ENCODE measurements at regions not wholly inside any gene's neighbourhood (a gene's known extent, or its start where the extent isn't known, plus 50 kb on each side); places are given as distances from the start of the nearest gene placed in this dataset.

GRCh38 chr10:131621784-131622624 lies 278.8 kb upstream of the PPP2R2D start:
- no peak overlapping the region for H3K56ac ChIP-seq (ENCODE audit: insufficient read length, low read depth, low read length)
- H2AFZ ChIP-seq (ENCODE audit: low read length), result no peak overlapping the region
- H3K9ac ChIP-seq (ENCODE audit: extremely low read depth, insufficient read length, low read length), result no peak overlapping the region
- H2AK5ac ChIP-seq (ENCODE audit: insufficient read length, low read length), result no peak overlapping the region
- H3K23ac ChIP-seq (ENCODE audit: insufficient read length, low read depth, low read length), result no peak overlapping the region
- no peak overlapping the region for H4K8ac ChIP-seq (replicated peaks; ENCODE audit: insufficient read length, low read depth, low read length)
- no peaks in the 10 kb centered on the region for H3K79me2 ChIP-seq (ENCODE audit: insufficient read depth, low read length)
- no peaks in the 10 kb centered on the region for H3K27me3 ChIP-seq (ENCODE audit: insufficient read depth, low read length)
- no peak for DNase-seq
- no peaks in the 10 kb centered on the region; the same call in 1 of the 2 replicates for H3K4me1 ChIP-seq (ENCODE audit: insufficient read depth, low read length)
- H3K18ac ChIP-seq (ENCODE audit: insufficient read length, low read depth, low read length), result no peak overlapping the region
- no CpG with 5 or more reads among the region's 22 CpGs for WGBS (ENCODE audit: extremely low coverage, insufficient read length, low lambda C conversion rate)
- no peak overlapping the region for H2BK5ac ChIP-seq (ENCODE audit: insufficient read length, low read length)
- no peak overlapping the region for H4K91ac ChIP-seq (ENCODE audit: insufficient read length, low read depth, low read length)
- H2BK12ac ChIP-seq (ENCODE audit: insufficient read length, low read depth, low read length), result no peak overlapping the region
- TF ChIP-seq CTCF (conservative IDR thresholded peaks at IDR 0.05), result no peak
- Mint-ChIP-seq H3K27ac (no peak overlapping the region; a peak in 2 of 7 replicates), H3K27me3 (ENCODE audit: low read depth) (no peaks in the 10 kb centered on the region), H3K9me3 (peaks cover 5 to 8% of the 10 kb centered on the region in 2 experiments; a peak in 4 of 5 replicates), H3K4me3 (no peak overlapping the region), H3K36me3 (ENCODE audit: insufficient read depth in 1 of 3, low read depth in 3 of 3) (peaks cover 0 to 4% (median 2%) of the 10 kb centered on the region in 3 experiments; a peak in 1 of 7 replicates), H3K4me1 (no peaks in the 10 kb centered on the region; a peak in 1 of 4 replicates)
- H3K27ac ChIP-seq (ENCODE audit: insufficient read length, low read depth, low read length), result no peak overlapping the region
- H3K79me1 ChIP-seq (ENCODE audit: insufficient read depth, low read depth, low read length, poor library complexity, severe bottlenecking), result no peaks in the 10 kb centered on the region
- no peak overlapping the region for H2BK15ac ChIP-seq (ENCODE audit: low read depth, low read length)
- no peak overlapping the region for H2BK20ac ChIP-seq (ENCODE audit: low read depth, low read length, poor library complexity, severe bottlenecking)
- no peak overlapping the region for H3T11ph ChIP-seq (ENCODE audit: low read length)
- H4K5ac ChIP-seq (ENCODE audit: insufficient read length, low read depth, low read length), result no peak overlapping the region
- no peaks in the 10 kb centered on the region for H4K20me1 ChIP-seq (ENCODE audit: control insufficient read depth, insufficient read depth, insufficient read length)
- H3K23me2 ChIP-seq (ENCODE audit: insufficient read length, low read depth, low read length, poor library complexity, severe bottlenecking), result no peaks in the 10 kb centered on the region
- H3K14ac ChIP-seq (ENCODE audit: insufficient read depth, low read length), result no peak overlapping the region
- no peak overlapping the region for H3K4ac ChIP-seq (ENCODE audit: low read depth, low read length)
- no peak overlapping the region for H3K4me2 ChIP-seq (ENCODE audit: insufficient read depth, insufficient read length, low read length)
- H2BK120ac ChIP-seq (ENCODE audit: low read depth, low read length, poor library complexity, severe bottlenecking), result no peak overlapping the region
- no peaks in the 10 kb centered on the region for H3K9me3 ChIP-seq (ENCODE audit: control insufficient read depth, low read depth, low read length)
